ENCODE measurements at regions not wholly inside any gene's neighbourhood (a gene's known extent, or its start where the extent isn't known, plus 50 kb on each side); places are given as distances from the start of the nearest gene placed in this dataset.
A peak's percentile ranks its signal among the peaks of the same experiment; 100 is the strongest.

DNA sequence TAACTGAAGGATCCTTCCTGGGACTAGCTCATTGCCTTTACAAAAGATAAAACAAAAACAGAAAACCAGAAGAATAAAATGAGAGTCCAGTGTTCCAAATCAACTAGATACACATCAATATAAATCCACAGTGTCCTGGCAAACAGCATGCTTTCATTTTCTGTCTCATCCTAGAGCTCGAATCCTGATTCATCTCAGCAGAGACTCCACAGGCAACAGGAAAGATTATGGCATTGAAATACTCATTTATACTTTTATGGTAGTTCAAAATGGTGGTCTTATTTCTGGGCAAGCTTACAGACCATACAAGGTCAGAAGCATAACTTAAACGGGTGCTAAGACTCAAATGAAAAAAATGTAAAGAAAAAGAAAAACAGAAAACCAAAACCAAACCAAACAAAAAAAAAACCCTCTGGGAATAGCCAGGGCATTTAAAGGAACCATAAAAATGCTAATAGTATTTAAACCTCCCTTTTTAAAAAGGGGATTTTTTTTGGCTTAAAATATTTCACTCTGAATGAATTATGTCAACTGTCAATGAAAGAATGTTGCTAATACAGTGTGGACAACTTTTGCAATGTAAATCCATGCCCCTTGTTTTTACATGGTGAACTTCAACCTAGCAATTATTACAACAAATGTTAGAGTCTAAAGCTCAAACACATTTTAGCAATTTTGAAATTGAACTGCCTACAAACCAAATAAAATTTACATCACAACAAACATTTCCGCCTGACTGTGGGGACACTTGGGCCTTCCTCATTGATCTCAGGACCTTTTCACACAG is 57.9 kb downstream of the GPR101 start:
- H3K4me1 Mint-ChIP-seq (ENCODE audit: unreplicated experiment): no peaks in the 10 kb centered on the region
- no peak overlapping the region for H3K27ac Mint-ChIP-seq
- no peaks in the 10 kb centered on the region for H3K27me3 Mint-ChIP-seq
- H3K4me3 Mint-ChIP-seq: no peak overlapping the region
- peaks cover 3% of the 10 kb centered on the region for H3K36me3 Mint-ChIP-seq
- H3K9me3 Mint-ChIP-seq: peaks cover 4% of the 10 kb centered on the region
- TF ChIP-seq, protein P1, sequence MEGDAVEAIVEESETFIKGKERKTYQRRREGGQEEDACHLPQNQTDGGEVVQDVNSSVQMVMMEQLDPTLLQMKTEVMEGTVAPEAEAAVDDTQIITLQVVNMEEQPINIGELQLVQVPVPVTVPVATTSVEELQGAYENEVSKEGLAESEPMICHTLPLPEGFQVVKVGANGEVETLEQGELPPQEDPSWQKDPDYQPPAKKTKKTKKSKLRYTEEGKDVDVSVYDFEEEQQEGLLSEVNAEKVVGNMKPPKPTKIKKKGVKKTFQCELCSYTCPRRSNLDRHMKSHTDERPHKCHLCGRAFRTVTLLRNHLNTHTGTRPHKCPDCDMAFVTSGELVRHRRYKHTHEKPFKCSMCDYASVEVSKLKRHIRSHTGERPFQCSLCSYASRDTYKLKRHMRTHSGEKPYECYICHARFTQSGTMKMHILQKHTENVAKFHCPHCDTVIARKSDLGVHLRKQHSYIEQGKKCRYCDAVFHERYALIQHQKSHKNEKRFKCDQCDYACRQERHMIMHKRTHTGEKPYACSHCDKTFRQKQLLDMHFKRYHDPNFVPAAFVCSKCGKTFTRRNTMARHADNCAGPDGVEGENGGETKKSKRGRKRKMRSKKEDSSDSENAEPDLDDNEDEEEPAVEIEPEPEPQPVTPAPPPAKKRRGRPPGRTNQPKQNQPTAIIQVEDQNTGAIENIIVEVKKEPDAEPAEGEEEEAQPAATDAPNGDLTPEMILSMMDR (conservative IDR thresholded peaks at IDR 0.05): no peak
- no peak for DNase-seq (ENCODE audit: extremely low spot score, unreplicated experiment)

GRCh38 chrX:136967966-136968365 is 65.8 kb downstream of the GPR101 start:
- Mint-ChIP-seq H3K4me1 (ENCODE audit: unreplicated experiment) (no peaks in the 10 kb centered on the region), H3K36me3 (peaks cover 8% of the 10 kb centered on the region), H3K27me3 (no peaks in the 10 kb centered on the region), H3K27ac (no peak overlapping the region), H3K4me3 (no peak overlapping the region), H3K9me3 (no peaks in the 10 kb centered on the region)
- TF ChIP-seq, protein P1 (conservative IDR thresholded peaks at IDR 0.05): no peak
- DNase-seq (ENCODE audit: extremely low spot score, unreplicated experiment): no peak

DNA sequence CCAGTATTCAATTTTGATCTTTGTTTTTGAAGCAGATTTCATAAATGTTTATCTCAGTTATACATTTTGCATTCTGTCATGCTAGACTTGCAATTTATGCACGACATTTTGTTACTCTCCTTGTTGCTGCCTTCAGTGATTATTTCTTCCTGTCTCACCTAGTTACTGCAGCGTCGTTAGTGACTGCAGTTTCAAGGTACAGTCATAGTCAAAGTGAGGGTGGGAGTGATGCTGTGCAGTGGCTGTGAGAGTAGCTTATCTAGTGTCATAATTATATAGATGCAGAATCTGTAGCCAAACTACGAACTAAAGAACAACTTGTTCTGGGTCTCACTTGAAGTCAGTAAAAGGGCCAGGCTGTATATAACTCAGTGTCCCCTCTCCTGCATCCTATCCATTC is 69.8 kb downstream of the GPR101 start:
- no peak overlapping the region for H3K27ac Mint-ChIP-seq
- DNase-seq (ENCODE audit: extremely low spot score, unreplicated experiment): no peak
- peaks cover 8% of the 10 kb centered on the region for H3K36me3 Mint-ChIP-seq
- no peaks in the 10 kb centered on the region for H3K27me3 Mint-ChIP-seq
- TF ChIP-seq, protein P1 (conservative IDR thresholded peaks at IDR 0.05): no peak
- no peaks in the 10 kb centered on the region for H3K9me3 Mint-ChIP-seq
- no peak overlapping the region for H3K4me3 Mint-ChIP-seq
- no peaks in the 10 kb centered on the region for H3K4me1 Mint-ChIP-seq (ENCODE audit: unreplicated experiment)

DNA sequence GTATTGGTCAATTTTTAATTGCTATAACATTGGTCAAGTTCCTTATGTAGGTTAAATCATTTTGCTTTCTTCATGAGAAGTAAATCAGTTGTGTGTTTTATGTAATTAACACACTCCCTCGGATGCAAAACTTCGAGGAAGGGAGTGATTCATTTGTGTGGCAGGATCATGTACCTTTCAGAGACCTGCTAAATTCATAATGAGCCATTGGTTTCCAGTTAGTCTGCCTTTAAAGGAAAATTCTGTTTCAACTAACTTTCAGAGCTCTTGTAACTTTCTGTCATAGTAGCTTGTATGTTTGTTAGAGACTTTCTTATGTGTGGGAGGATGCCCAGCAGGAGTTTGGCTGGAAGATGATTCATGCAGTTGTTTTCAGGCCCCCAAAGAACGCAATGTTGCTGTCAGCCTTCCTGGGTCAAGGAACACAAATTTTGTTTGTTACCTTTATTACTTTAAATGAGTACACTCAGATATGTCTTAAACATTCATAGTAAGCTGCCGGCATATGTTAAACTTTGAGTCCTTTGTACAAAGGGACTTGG is 72.1 kb downstream of the GPR101 start:
- Mint-ChIP-seq H3K9me3 (no peaks in the 10 kb centered on the region), H3K4me3 (no peak overlapping the region), H3K27me3 (no peaks in the 10 kb centered on the region), H3K4me1 (ENCODE audit: unreplicated experiment) (no peaks in the 10 kb centered on the region), H3K27ac (no peak overlapping the region), H3K36me3 (peaks cover 9% of the 10 kb centered on the region)
- TF ChIP-seq, protein P1 (conservative IDR thresholded peaks at IDR 0.05): no peak
- no peak for DNase-seq (ENCODE audit: extremely low spot score, unreplicated experiment)

- peaks cover 3% of the 10 kb centered on the region for H3K36me3 Mint-ChIP-seq
- H3K27ac Mint-ChIP-seq: no peak overlapping the region
- no peak for DNase-seq (ENCODE audit: extremely low spot score, unreplicated experiment)
- TF ChIP-seq, protein P1 (conservative IDR thresholded peaks at IDR 0.05): peak; percentile 74
- H3K9me3 Mint-ChIP-seq: no peaks in the 10 kb centered on the region
- no peaks in the 10 kb centered on the region for H3K27me3 Mint-ChIP-seq
- H3K4me3 Mint-ChIP-seq: no peak overlapping the region
- no peaks in the 10 kb centered on the region for H3K4me1 Mint-ChIP-seq (ENCODE audit: unreplicated experiment)
Observed at GRCh38 chrX:136954930-136955329, 74.4 kb upstream of the RBMX start.
